Natural killer cell treated with Interleukin-12 subunit alpha and Interleukin-12 subunit beta and Interleukin-15 and Interleukin-18, amount 100 ng/mL, for 72 hours (primary cell): ENCODE measurements at regions not wholly inside any gene's neighbourhood (a gene's known extent, or its start where the extent isn't known, plus 50 kb on each side); places are given as distances from the start of the nearest gene placed in this dataset.

Experiments used
- ATAC-seq, 2 donors: fragments of 150-1000 bp; cut with Tn5 transposase in 1 of 2; sonication (Bioruptor Pico), chemical (Tn5 transposase) in 1 of 2; 2 replicates each; pipeline ENCODE4 v1.10.0; 2021
- DNase-seq: peaks from one replicate; pipeline ENCODE4 v3.0.0; 2022; ENCODE audit warnings: low spot score
- H3K27ac Mint-ChIP-seq, 2 donors: 1 replicate in 1 of 2; 2 replicates in 1 of 2; pipeline ENCODE4 v1.8.0; 2022; ENCODE audit warnings: mixed read lengths in 2 of 2, mild to moderate bottlenecking in 1 of 2, moderate library complexity in 1 of 2
- H3K27me3 Mint-ChIP-seq, 2 donors: 1 replicate in 1 of 2; 2 replicates in 1 of 2; pipeline ENCODE4 v1.8.0; 2022; ENCODE audit warnings: mixed read lengths in 2 of 2
- H3K36me3 Mint-ChIP-seq: one replicate; pipeline ENCODE4 v1.8.0; 2022; ENCODE audit warnings: mixed read lengths
- H3K4me1 Mint-ChIP-seq, 2 donors: 1 replicate in 1 of 2; 2 replicates in 1 of 2; pipeline ENCODE4 v1.8.0; 2022; ENCODE audit warnings: low read depth in 2 of 2, mixed read lengths in 2 of 2, mild to moderate bottlenecking in 1 of 2
- H3K4me3 Mint-ChIP-seq: one replicate; pipeline ENCODE4 v1.8.0; 2022; ENCODE audit warnings: mixed read lengths
- H3K9me3 Mint-ChIP-seq: 2 replicates; pipeline ENCODE4 v1.8.0; 2022; ENCODE audit warnings: mixed read lengths

DNA sequence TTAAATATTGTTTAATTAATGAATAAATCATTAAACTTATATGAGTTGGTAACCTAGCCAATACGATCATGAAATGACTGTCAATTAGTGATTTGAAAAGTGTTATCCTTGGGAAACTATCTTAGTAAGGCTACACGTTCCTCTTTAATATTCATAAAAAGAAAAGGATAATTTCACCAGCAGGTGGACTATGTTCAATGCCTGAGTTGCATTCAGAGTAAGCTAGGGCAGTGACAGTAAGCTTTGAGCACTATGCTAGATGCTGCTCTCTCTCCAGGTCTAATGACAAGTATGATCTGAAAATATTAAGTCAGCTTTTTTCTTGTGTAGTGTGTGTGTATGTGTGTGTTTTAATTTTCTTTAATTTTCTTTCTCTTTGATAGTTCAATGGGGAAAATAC, 486.3 kb upstream of the PCDH15 start:
- no peak overlapping the region for H3K27ac Mint-ChIP-seq
- no peak overlapping the region for H3K4me3 Mint-ChIP-seq
- H3K9me3 Mint-ChIP-seq = peaks cover 13% of the 10 kb centered on the region
- DNase-seq = no peak
- no peaks in the 10 kb centered on the region for H3K27me3 Mint-ChIP-seq
- H3K4me1 Mint-ChIP-seq = no peaks in the 10 kb centered on the region
- ATAC-seq = no peak
- H3K36me3 Mint-ChIP-seq = no peaks in the 10 kb centered on the region

DNA sequence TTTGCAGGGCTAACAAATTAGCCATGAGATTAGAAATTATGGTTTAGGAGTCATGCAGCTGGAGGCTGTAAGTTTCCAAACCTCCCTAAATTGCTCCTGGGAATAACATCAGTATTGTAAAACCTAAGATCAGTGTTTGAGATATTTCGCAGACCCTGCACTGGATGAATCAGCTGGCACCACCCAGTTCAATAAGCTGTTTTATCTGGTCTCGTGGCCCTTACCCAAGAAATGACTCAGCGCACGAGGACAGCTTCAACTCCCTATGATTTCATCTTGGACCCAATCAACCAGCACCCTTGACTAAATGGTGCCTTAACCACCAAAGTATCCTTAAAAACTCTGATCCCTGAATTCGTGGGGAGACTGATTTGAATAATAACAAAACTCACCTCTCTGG, 482.0 kb upstream of the PCDH15 start:
- Mint-ChIP-seq H3K27ac (no peak overlapping the region), H3K4me1 (no peaks in the 10 kb centered on the region), H3K9me3 (peaks cover 11% of the 10 kb centered on the region), H3K36me3 (no peaks in the 10 kb centered on the region), H3K27me3 (no peaks in the 10 kb centered on the region), H3K4me3 (no peak overlapping the region)
- ATAC-seq (no peak), DNase-seq (no peak)

DNA sequence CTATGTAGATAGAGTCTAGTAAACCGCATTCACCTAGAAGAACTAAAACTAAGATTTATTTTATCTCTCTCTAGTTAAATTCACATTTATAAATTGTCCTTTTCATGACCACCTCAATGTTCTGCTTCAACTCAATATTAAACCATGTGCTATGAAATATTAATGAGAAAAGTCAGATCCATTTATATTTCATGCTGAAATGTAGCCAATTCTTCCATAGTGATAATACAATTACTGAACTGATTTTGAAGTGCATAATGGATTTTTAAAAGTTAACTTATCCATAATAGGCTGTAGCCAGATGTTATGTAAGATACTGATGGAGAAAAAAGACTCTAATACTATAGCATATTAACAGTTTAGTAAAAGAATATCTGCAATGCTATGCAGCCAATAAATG, 479.7 kb upstream of the PCDH15 start:
- DNase-seq (no peak), ATAC-seq (no peak)
- Mint-ChIP-seq H3K4me3 (no peak overlapping the region), H3K4me1 (no peaks in the 10 kb centered on the region), H3K27ac (no peak overlapping the region), H3K9me3 (peaks cover 11% of the 10 kb centered on the region), H3K27me3 (no peaks in the 10 kb centered on the region), H3K36me3 (no peaks in the 10 kb centered on the region)

DNA sequence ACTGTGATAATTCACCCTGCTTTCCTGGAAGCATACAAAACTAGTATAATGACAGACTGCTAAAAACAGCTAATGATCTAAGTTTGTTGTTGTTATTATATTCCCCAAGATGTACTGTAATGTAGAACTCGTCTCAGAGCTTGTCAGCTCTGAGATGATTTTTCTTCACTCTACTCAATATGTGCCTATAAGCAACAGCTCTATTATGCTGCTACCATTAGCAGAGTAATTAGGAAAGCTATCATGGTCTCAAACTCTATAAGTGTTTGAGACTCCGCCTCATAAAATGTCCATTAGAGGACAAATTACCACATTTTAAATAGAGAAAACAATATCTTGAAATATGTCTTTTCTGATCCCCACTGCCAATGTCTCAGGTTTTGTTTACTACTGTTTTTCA, 476.5 kb upstream of the PCDH15 start:
- DNase-seq = no peak
- H3K36me3 Mint-ChIP-seq = no peaks in the 10 kb centered on the region
- no peaks in the 10 kb centered on the region for H3K27me3 Mint-ChIP-seq
- peaks cover 5% of the 10 kb centered on the region for H3K9me3 Mint-ChIP-seq
- no peak overlapping the region for H3K4me3 Mint-ChIP-seq
- no peaks in the 10 kb centered on the region for H3K4me1 Mint-ChIP-seq
- no peak overlapping the region for H3K27ac Mint-ChIP-seq
- ATAC-seq = no peak

DNA sequence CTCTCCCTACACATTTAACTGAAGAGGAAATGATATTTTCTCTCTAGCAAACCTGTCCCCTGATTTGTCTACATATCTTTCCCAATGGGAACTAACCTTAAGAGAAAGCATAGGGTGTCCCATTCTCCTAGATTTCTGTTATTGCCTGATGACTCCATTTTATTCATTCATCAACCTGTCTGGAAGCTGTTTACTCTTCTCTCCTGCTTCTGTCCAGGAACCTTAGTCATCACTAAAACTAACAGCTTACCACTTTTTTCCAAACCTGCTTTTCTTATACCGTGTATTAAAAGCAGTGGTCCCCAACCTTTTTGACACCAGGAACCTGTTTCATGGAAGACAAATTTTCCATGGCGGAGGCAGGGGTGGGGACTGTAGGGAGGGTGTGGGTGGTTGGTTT, 473.3 kb upstream of the PCDH15 start:
- Mint-ChIP-seq H3K27me3 (no peaks in the 10 kb centered on the region), H3K27ac (no peak overlapping the region), H3K4me3 (no peak overlapping the region), H3K36me3 (no peaks in the 10 kb centered on the region), H3K4me1 (no peaks in the 10 kb centered on the region), H3K9me3 (peaks cover 2% of the 10 kb centered on the region)
- no peak for ATAC-seq
- DNase-seq = no peak

DNA sequence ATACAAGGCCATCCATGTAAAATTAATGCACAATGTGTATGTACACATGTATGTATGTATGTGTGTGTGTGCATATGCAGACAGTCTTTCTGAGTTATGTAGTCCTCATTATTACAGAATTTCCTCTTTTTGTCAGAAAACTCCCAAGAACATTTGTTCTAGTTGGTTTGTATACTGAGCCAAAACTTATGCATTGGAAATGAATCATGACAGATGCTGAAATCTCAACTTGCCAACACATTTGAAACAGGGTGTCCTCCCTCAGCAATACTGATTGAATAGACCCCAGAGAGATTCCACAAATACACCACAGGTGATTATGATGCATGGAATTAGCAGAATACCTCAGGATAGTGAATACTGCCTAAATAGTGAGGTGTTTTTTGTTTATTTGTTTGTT, 472.9 kb upstream of the PCDH15 start:
- Mint-ChIP-seq H3K36me3 (no peaks in the 10 kb centered on the region), H3K27me3 (no peaks in the 10 kb centered on the region), H3K4me1 (no peaks in the 10 kb centered on the region), H3K27ac (no peak overlapping the region), H3K9me3 (peaks cover 4% of the 10 kb centered on the region), H3K4me3 (no peak overlapping the region)
- no peak for DNase-seq
- ATAC-seq = no peak

DNA sequence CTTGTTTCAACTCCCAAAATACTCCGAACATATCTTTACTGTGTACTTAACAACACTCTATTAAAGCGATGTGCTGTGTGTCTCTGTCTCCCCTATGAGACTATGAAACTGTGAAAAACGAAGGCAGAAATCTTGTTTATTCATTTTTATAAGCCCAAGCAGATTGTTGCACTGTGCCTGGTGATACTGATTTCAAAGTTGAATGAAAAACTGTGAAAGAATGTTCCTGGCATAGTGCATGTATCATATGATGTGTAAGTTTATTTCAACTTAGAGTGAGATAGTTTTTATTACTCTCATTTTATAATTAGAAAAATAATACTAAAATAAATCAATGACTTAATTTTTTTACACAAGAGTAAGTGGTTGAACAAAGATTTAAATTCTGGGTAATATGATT, 471.9 kb upstream of the PCDH15 start:
- DNase-seq (no peak), ATAC-seq (no peak)
- no peak overlapping the region for H3K27ac Mint-ChIP-seq
- no peaks in the 10 kb centered on the region for H3K27me3 Mint-ChIP-seq
- H3K36me3 Mint-ChIP-seq = no peaks in the 10 kb centered on the region
- no peak overlapping the region for H3K4me3 Mint-ChIP-seq
- peaks cover 6% of the 10 kb centered on the region for H3K9me3 Mint-ChIP-seq
- no peaks in the 10 kb centered on the region for H3K4me1 Mint-ChIP-seq

DNA sequence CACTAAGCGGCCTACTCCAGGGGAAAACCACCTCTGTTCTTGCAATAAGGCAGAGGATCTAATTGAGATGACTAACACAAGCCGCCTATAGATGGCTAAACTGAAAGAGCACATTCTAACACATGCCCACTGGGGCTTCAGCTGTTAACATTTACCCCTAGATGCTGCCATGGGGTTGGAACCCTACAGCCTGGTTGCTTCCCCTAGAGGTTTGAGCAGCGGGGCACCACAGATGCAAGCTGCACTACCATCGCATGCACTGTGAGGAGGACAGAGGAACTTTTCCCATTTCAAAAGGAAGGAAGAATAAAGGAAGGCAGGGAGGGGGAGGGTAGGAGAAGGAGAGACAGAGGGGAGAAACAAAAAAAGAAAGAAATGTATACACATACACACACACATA, 465.8 kb upstream of the PCDH15 start:
- no peaks in the 10 kb centered on the region for H3K36me3 Mint-ChIP-seq
- H3K4me3 Mint-ChIP-seq = no peak overlapping the region
- H3K27me3 Mint-ChIP-seq = no peaks in the 10 kb centered on the region
- ATAC-seq (no peak), DNase-seq (no peak)
- peaks cover 6% of the 10 kb centered on the region for H3K9me3 Mint-ChIP-seq
- H3K27ac Mint-ChIP-seq = no peak overlapping the region
- no peaks in the 10 kb centered on the region for H3K4me1 Mint-ChIP-seq

DNA sequence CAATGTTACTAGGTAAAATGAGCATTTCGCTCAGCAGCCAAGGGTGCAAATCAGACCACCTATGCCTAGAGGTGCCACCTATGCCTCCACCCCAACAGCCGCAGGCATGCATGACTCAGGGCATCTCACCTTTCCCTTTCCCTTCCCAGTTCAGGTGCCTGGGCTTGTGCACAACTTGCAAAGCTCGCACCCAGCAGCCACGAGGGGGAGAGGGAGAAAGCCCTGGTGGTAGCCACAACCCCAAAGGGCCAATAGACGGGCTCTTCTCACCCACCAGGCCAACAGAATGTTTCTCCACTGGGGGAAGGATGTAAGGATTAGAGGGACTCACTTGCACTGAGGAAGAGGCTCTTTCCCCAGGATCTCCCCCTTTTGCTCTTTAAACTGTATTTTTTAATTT, 462.3 kb upstream of the PCDH15 start:
- H3K36me3 Mint-ChIP-seq = peaks cover 4% of the 10 kb centered on the region

DNA sequence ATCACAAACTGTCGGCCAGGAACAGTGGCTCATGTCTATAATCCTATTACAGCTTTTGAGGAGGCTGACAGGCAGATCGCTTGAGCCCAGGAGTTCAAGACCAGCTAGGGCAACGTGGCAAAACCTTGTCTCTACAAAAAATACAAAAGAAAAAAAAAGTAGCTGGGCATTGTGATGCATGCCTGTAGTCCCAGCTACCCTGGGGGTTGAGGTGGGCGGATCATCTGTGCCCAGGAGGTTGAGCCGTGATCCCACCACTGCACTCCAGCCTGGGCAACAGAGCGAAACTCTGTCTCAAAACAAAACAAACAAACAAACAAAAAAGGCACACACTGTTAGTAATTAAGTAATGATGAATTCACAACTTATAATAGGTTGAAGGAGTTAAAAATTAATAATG, 441.5 kb upstream of the PCDH15 start:
- Mint-ChIP-seq H3K27me3 (no peaks in the 10 kb centered on the region), H3K36me3 (peaks cover 6% of the 10 kb centered on the region), H3K9me3 (peaks cover 11% of the 10 kb centered on the region), H3K4me1 (no peaks in the 10 kb centered on the region), H3K27ac (no peak overlapping the region), H3K4me3 (no peak overlapping the region)
- DNase-seq (no peak), ATAC-seq (no peak)

More for the DNA sequence above, 462.3 kb upstream of the PCDH15 start:
- no peaks in the 10 kb centered on the region for H3K4me1 Mint-ChIP-seq
- no peak overlapping the region for H3K4me3 Mint-ChIP-seq
- H3K27me3 Mint-ChIP-seq = no peaks in the 10 kb centered on the region
- peaks cover 3% of the 10 kb centered on the region for H3K9me3 Mint-ChIP-seq
- DNase-seq (no peak), ATAC-seq (no peak)
- H3K27ac Mint-ChIP-seq = no peak overlapping the region

DNA sequence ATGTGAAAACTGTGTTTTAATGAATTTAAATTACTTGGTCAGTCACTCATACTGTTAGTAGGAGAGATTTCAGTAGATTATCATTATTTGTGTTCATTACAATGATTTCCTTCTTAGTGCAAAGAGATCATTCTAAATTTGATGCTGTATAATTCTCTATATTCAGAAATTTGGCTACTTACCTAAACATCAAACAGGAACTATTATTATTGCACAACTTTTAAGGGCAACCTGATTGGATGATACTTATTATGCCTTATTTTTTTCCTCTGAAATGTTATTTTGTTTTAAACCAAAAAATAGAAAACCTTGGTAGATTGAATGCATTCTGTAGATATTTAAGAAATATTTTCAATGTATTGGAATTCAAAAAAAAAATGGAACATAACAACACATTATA, 436.4 kb upstream of the PCDH15 start:
- Mint-ChIP-seq H3K27ac (no peak overlapping the region), H3K4me3 (no peak overlapping the region), H3K4me1 (no peaks in the 10 kb centered on the region), H3K9me3 (peaks cover 4% of the 10 kb centered on the region), H3K36me3 (peaks cover 6% of the 10 kb centered on the region), H3K27me3 (no peaks in the 10 kb centered on the region)
- ATAC-seq = no peak
- no peak for DNase-seq

DNA sequence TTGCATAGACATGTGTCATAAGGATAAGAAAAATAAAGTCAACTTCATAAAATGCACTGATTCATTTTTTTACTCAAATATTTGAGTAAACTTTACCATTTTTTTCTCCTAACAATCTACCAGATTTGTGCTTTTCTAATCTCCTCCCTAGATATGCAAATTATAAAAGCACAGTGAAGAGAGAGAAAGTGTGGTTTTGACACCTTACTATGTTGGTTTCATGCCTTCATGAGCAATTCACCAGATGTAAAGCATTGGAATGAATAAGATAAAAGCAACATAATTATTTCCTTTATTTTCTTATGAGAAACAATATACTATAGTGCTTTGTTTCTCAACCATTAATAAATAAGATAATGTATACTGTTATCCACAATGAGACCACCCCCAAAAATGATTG, 432.5 kb upstream of the PCDH15 start:
- Mint-ChIP-seq H3K27ac (no peak overlapping the region), H3K4me3 (no peak overlapping the region), H3K9me3 (no peaks in the 10 kb centered on the region), H3K4me1 (no peaks in the 10 kb centered on the region), H3K36me3 (no peaks in the 10 kb centered on the region), H3K27me3 (no peaks in the 10 kb centered on the region)
- ATAC-seq (no peak), DNase-seq (no peak)

DNA sequence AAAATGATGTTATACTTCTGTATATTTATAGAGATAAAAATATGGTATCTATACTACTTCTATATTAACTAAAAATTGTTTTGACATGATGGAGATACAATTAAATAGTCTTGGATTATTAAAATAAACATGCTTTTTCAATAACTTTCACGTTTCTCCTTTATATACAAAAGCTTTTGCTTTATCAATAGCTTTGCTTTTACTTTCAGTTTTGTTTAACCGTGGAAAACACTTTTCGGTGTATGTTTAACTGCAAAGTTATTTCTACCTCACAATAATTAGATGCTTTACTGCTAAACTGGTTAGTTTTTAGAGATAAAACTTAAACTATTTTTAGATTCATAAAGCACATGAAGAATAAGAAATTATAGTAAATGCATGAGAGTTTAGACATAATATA, 432.1 kb upstream of the PCDH15 start:
- Mint-ChIP-seq H3K27me3 (no peaks in the 10 kb centered on the region), H3K27ac (no peak overlapping the region), H3K4me1 (no peaks in the 10 kb centered on the region), H3K36me3 (no peaks in the 10 kb centered on the region), H3K9me3 (no peaks in the 10 kb centered on the region), H3K4me3 (no peak overlapping the region)
- ATAC-seq (no peak), DNase-seq (no peak)

DNA sequence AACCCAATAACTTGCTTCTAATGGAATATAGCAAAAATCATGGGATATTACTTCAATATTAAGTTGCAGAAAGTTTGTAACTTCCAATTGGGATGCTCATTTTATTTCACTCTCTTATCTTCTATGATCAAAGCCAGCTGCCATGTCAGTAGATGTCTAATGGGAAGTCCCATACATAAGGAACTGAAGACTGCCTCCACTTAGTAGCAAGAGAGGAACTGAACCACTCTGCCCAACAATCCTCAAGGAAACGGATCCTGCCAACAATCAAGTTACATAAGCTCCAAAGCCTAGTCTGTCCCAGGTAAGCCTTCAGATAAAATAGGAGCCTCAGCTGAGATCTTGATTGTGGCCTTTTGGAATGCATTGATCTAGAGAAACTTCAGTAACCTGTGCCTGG, 431.5 kb upstream of the PCDH15 start:
- Mint-ChIP-seq H3K36me3 (no peaks in the 10 kb centered on the region), H3K27me3 (no peaks in the 10 kb centered on the region), H3K4me3 (no peak overlapping the region)

DNA sequence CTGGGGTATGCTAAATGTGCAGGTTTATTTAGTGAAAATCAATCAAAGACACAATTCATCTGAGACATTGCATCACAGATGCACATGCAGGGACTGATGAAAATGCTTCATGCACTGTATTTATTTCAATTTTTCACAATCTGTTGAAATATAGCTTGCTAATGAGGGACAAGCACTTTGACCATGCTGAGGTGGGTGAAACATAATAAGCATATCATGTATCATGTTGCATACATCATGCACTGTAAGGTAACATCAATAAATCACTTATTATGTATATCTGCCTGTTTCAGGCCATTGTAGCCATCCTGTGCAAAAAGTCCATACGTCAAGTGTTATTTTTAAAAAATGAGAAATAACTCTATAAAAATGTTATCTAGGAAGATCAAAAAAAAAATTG, 426.9 kb upstream of the PCDH15 start:
- Mint-ChIP-seq H3K4me1 (no peaks in the 10 kb centered on the region), H3K27ac (no peak overlapping the region), H3K4me3 (no peak overlapping the region), H3K36me3 (no peaks in the 10 kb centered on the region), H3K27me3 (no peaks in the 10 kb centered on the region), H3K9me3 (peaks cover 13% of the 10 kb centered on the region)
- DNase-seq = no peak
- ATAC-seq = no peak

More for the DNA sequence above, 431.5 kb upstream of the PCDH15 start:
- ATAC-seq (no peak), DNase-seq (no peak)
- Mint-ChIP-seq H3K9me3 (no peaks in the 10 kb centered on the region), H3K4me1 (no peaks in the 10 kb centered on the region), H3K27ac (no peak overlapping the region)
